Superior temporal gyrus (tissue), 1 donor: ENCODE measurements at regions not wholly inside any gene's neighbourhood (a gene's known extent, or its start where the extent isn't known, plus 50 kb on each side); places are given as distances from the start of the nearest gene placed in this dataset.
A peak's percentile ranks its signal among the peaks of the same experiment; 100 is the strongest.

Experiments
- DNase-seq: peaks from one replicate; pipeline ENCODE4 v3.0.0-alpha.2; 2016; ENCODE audit errors: extremely low spot score

DNA sequence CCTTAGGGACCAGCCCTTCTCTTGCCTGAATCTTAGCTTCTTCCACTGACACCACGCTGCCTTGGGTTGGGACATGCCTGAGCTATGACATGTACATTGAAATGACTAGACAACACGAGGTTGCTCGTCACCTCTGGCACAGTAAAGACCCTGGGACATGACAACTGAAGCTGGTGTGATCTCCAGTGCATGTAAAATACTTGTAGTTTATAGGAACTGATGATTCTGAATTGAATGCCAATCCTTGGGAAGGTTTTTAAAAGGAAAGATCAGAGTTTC, 100.7 kb upstream of the PGRMC2 start:
- no peak for DNase-seq

DNA sequence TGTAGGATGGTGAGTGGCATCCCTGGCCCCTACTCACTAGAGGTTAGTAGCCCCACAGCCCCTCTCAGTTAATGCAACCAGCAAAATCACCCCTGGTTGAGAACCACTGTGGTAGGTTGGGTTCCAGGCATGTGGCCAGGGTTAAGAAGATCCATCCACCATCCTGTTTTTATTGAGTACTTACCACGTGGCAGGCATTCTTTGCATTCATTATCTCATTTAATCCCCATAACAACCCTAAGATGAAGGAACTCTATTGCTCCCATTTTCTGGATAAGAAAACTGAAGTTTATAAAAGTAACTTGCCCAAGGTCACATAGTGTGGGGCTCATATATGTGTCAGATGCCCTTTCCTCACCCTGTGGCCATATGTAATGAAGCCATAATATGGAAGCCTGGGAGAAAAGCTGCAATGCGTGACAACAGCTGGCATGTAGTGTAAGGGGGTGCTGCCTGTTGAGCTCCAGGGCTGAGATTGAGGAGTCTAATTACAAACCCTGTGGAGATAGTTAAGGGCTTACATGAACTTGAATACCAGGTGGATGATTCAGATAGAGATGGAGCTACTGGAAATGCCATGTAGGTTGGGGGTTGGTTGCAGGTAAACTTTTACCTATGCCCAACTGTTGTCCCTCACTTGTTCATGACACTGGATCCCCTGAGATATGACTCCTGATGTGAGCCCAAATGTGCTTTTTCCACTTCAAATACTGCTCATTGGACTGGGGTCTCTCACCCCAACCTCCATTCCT, 100.2 kb upstream of the PGRMC2 start:
- no peak for DNase-seq

DNA sequence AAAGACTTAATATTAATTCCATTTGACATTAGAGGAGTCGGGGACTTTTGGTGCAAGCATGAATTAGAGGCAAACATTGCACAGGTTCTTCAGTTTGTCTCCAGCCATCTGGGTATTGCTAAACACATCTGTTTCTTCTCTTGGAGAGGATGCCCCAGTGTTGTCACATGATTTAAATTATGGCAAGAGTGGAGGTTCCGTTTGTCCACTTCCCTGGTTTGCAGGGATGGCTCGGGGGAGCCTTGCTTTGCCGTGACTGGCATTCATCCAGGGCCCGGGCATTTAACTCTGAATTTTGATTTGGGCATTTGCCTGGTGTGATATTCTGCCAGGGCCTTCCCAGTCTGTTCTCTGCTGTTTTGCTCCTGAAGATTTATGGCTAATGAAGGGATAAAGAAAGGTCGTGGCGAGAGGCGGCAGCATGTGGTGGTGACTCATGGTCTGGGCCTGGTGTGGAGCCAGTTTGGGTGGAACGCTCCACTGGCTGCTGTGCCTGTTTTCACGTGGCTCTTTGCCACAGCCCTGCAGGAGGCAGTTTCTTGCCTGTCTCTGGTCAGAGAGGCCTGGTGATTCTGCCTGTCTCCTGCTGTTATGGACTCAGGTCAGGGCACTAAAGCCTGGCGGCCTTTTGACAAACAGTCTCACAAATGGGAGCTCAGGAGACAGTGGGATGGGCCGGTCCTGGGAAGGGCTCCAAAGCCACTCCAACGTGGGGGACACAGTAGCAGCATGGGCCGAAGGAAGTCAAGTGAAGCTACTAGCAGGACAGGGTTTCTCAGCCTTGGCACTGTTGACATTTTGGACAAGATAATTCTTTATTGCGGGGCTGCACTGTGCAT, 99.4 kb upstream of the PGRMC2 start:
- peak; percentile 87 for DNase-seq

DNA sequence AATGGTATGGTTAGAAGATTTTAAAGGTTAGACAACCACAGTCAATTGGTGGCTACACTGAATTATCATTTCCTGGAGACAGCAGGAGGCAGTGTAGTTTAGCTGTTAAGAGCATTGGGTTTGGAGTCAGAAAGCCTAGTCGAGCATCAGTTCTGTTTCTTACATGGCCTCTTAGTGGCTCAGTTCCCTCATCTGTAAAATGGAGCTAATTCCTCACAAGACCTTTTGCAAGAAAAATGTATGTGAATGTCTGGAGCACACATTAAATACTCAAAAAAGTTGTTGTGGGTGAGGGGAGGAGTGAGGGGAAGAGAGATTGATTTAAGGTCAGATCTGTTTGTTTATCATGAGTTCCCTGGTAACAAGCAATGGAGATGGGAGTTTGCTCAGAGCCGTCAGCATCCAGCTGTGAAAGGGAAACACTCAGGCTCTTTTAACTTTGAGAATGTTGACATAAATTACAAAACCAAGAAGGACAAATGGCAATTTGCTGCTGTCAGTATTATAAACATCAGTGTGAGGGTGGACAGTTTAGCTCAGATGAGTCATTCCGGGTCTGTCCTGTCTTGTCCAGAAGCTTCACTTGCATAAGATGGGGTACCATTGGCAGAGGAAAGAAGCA, 98.2 kb upstream of the PGRMC2 start:
- DNase-seq = no peak

DNA sequence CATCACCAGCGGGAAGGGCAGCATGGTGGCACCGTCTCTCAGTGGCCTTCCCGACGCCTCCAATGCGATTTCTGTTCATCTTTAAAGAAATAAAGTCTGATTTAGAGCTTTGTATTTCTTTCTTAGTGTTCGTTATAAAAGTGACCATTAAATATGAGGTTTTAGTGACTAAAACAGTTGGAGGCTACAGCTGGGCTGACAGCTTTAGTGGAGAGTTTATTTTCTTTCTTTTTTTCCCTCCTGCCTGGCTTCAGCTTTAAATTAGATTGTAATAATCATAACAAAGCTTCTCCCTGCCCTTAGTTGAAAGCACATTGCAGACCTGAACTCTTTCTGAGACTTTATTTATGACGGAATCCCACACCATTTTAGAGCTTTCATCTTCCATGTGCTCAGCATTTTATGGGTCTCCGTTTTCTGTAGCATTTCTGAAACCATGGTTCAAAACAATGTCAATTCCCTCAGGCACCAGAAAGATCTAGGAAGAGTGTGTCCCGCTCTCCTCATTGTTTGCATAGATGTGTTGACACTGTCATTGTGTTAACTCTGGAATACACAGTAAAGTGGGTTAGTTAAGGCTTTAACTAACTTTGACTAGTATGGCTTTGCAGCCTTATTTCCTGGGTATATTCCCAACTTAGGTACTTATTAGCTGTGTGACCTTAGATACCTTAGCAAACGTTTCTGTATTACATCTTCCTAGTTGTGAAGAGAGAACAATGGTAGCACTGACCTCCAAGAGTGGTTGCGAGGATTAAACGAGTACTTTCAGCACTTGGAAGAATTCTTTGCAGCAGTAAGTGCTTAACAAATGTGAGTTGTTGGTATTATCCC, 97.4 kb upstream of the PGRMC2 start:
- no peak for DNase-seq

DNA sequence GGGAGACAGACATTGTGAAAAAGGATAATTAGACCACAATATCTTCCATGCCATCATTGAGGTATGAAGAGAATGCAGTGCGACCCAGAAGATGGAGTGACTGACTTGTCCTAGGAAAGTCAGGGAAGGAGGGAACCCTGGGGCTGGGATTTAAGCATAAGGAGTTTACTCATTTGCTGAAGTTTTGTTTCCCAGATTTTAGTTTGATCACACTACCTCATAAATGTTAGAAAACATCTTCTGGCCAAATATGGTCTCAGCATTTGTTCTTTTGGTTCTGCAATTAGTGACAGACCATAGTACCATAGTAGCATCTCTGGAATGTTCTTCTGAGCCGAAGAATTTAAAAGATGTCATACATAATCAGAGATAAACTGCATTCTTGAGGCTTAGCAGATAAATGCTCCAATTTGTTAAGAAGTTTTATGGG, 96.5 kb upstream of the PGRMC2 start:
- DNase-seq = no peak

DNA sequence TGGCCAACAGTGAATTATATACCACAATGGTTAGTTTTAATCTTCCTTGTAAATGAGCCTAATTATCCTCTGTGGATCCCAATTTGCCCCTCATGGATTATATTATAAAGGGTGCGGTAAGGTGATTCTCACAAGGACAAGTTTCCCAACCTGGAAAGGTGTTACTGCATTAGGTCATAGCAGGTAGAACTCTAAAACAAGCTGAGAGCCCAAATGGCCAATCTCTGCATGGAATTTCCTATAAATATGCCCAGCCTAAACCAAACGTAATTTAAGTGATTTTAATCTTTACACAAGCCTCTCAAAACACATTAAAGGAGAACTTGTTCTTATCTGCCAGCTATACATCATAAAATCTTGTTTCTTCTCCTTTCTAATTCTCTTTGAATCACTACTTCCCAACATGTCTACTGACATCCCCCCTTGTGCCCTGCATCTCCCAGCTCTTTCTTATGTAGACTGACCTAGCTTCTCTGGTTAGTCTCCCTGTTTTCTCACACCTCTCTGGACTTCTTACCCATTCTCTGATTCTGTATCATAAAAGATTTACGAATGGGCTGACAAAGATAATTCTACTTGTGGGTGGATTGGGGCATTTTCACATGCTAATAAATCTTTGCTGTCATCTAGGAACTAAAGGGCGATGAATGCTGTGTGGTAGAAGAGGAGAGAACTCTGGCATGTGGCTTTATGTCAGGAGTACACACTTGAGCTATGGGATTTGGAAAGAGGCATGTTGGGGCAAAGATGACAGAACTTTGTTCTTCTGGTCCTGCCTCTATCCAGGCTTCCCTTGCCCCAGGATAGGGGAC, 94.3 kb upstream of the PGRMC2 start:
- no peak for DNase-seq

DNA sequence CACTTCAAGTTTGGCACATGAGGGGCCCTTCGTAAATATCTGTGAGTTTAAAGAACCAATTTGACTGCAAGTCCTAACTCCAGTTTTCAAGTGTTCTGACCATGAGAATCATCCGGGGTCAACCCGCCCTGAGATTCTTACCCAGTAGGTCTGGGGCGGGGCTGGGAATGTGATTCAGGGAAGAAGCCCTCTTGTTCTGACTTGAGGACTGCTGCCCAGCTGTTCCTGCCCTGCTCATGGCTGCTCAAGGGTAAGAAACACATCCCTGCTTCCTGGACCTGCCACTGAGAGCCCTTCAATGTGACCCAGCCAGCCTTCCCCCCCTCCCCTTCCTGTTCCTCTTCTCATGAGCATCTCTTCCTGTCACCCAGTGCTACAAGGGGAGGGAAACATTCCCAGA, 92.7 kb upstream of the PGRMC2 start:
- no peak for DNase-seq

DNA sequence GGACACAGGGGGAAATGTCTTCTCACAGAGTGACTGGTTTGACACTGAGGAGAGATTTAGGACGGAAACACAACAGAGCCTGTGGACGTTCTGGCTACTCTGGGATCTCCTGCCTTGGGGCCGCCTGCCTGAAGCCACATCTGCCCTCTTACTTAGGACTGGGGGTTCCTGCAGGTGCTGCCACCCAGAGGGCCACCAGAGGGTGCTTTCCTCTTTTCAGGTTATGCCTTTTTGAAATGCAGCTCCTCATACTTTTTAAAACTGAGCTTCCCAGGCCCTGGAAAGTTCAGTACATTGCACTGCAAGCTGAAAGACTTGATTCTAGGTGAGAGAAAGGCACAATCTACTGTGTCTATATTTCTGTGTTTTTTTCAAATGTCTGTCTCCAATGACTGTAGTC, 92.2 kb upstream of the PGRMC2 start:
- no peak for DNase-seq

DNA sequence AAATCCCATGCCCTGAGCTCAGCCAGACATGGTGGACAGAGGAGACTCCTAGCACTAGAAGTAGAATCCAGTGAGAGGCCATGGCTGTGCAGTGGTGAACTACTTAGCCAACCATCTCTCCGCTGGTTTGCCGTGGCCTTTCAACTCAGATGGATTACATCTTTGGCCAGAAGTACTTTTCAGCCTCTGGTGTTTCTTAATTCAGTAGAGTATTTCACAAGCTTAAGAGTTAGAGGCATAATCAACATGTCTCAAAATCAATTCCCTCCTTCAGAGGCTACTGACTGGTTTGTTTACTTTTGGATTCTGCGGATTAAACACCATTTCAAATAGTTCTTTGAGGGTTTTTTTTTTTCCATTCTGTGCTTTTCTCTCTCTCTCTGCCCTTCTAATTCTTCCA, 91.1 kb upstream of the PGRMC2 start:
- DNase-seq = no peak

DNA sequence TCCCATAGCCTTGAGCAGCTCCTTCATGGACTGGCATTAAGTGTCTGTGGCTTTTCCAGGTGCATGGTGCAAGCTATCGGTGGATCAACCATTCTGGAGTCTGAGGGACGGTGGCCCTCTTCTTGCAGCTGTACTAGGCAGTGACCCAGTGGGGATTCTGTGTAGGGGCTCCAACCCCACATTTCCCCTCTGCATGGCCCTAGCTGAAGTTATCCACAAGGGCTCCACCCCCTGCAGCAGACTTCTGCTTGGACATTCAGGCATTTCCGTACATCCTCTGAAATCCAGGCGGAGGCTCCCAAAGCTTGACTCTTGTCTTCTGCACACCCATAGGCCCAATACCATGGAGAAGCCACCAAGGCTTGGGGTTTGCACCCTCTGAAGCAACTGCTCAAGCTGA, 89.3 kb upstream of the PGRMC2 start:
- no peak for DNase-seq

DNA sequence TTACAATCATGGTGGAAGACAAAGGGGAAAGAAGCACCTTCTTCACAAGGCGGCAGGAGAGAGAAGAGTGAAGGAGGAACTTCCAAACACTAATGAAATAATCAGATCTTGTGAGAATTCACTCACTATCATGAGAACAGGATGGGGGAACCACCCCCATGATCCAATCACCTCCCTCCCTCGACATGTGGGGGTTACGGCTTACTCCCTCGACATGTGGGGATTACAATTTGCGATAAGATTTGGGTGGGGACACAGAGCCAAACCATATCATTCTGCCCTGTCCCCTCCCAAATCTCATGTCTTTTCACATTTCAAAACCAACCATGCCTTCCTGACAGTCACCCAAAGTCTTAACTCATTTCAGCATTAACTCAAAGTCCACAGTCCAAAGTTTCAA, 88.7 kb upstream of the PGRMC2 start:
- DNase-seq = no peak

DNA sequence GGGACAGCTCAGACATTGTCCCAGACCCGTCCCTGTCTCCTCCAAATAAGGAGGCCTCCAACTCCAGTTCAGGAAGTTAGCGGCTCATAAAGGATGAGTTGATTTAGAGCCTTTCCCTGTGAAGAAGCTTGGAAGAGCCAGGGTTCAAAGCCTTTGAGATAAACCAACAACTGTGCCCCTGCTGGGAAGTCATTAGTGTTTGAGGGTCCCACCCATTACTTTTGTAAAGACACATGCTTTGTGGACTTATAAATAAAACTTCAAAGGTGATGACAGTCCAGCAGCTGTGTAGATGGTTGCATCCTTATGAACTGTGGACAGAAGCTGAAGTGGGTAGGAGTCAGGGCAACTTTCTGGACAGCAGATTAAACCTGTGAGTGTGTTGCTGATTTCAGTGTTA, 86.0 kb upstream of the PGRMC2 start:
- DNase-seq = no peak

DNA sequence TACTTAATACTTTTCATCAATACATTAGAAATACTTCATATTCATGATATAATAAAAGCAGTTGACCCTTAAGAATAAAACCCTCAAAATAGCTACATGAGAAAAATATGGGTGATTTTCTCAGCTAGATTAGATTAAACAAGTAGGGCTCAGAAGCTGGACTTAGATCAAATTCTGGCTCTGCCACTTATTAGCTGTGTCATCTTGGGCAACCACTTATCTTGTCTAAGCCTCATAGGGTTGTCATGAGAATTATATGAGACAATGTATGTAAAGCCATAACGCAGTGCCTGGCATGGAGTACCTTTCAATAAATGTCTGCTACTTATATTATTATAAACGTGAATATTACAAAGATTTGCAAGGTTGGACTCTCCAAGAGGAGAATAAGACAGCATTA, 84.3 kb upstream of the PGRMC2 start:
- no peak for DNase-seq

DNA sequence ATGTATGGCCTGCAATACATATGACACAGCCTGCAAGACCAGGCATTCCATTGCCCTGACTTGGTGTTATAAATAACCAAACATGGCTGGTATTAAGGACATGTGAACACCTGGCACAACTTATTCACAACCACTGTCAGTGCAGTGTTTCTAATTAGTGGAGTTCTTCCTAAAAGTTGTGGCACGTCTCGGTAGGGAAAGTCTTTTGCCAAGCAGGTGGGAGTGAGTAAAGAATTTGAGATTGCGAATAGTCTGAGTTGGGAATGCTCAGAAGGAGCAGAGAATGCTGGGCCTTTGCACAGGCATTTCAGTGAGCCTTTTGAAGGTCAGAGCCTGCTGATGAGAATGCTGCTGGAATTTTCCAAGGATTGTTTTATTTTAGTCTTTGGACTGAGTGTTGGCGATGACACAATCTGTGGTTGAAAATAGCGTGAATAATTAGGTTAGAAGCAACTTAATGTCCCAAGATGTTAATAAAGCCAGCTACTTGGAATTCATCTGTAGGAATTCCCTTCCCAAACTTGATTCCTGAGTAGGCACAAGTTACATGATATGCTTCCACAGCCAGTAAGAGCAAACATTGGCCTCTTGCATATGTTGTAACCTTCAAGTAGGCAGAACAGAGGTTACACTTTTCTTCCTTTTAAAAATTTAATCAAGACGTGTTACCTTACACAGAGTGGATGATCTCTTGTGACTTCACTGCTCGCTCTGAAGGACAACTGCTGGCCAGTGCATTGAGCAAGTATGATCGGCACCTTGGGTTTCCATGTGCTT, 83.6 kb upstream of the PGRMC2 start:
- DNase-seq = no peak

DNA sequence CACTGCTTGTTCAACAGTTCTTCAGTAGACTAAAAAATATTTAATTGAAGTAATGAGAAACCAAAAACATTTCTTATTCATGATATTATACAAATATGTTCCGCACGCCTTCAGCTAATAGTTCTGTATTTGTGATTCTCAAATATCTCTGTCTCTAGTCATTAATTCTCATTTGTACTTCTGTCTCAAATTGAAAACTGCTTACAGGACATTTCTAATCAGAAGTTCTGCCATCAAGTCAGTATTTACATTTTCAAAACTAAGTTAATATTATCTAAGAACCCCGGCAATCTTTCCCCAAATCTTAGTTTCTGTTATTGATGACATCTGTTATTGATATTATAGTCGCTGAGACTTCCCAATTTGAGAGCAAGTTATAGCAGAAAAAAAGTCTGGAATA, 78.6 kb upstream of the PGRMC2 start:
- no peak for DNase-seq

DNA sequence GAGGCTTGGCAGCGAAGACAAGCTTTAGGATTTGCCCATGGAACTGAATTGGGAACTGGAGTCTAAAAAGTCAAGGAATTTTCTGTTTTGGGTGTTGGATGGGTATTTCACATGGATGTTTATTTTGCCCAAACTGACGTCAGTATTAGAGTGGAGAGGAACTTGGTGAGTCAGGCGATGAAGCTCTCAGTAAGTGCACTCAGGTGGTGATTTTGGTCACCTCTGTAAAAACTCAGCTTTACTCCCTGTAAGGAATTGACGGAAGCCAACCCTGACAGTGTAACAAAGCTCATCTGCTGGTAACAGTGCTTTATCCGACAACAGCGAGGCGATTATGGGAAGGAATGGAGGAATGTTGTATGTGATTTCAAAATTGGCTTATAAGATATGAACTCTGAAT, 77.0 kb upstream of the PGRMC2 start:
- no peak for DNase-seq

DNA sequence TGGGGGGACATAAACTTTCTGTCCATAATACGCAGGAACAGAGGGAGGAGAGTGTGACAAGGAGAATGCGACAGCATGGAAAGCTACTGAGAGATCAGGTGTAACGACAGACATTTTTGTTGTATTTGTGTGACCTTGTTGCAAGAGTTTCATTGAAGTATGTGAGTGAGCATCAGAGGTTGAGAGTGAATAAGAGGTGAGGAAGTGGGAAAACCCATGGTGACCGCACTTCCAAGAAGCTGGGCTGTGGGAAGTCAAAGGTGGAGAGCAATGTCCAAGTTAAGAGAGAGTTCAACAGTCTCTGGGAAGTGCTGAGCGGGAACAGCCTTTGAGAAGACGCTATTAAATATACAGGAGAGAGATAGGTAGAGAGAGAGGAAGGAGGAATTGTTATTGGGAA, 76.4 kb upstream of the PGRMC2 start:
- DNase-seq = no peak

DNA sequence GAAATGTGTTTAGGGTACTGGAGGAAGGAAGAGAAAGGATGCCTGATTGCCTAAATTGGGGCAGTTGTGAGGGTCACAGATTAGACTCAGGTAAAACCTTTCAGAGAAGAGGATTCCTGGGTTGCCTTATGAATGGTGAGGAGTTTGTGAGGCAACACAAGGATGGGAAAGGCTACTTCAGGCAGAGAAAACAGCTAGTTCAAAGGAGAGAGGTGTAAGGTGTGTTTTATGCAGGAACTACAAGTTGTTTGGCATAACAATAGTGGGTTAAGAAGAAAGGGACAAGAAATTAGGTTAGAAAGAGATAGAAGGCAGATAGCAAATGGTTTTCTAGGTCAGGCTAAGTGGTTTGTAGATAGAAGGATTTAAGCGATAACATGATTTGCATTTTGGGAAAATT, 75.1 kb upstream of the PGRMC2 start:
- no peak for DNase-seq

DNA sequence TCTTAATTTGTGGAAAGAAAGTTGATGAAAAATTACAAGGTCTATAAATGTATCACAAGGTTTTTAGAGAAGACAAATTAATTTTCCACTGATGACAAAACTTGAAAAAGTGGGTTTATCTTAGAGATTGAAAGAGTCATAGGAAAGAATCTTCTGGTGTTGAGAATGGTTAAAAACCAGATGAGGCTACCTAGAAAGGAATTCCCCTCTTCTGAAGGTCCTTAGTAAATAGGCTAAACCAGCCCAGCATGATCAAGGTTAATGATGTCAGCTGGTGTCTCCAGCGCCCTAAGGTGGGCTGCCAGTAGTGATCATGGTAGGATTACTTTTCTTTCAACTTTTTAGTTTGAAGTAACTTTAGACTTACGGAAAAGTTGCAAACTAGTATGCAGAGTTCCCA, 71.8 kb upstream of the PGRMC2 start:
- DNase-seq = no peak

DNA sequence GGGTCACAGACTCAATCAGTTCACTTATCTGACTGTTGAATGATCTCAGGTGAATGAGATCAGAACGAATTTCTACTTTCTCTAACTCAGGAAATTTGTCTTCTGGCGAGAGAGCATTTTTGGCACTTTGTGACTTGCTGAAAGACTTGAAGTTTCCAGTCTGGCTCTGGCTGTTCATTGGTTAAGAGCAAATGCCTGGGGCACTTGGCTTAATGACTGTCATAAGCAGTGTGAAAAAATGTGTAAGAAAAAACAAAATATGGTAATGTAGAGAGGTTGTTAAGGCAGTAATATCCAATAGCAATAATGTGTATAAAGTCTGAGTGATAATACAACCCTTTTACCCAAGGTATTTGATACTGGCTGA, 71.3 kb upstream of the PGRMC2 start:
- no peak for DNase-seq
